H1 (cell line): ENCODE measurements at regions not wholly inside any gene's neighbourhood (a gene's known extent, or its start where the extent isn't known, plus 50 kb on each side); places are given as distances from the start of the nearest gene placed in this dataset.

Experiments
- CHD7 ChIP-seq: fragments of 300-600 bp; sonication (generic); IDR thresholded peaks from 2 replicates; pipeline ENCODE4 v1.7.1; 2012; ENCODE audit warnings: low read length, moderate library complexity, mild to moderate bottlenecking, inconsistent platforms; ENCODE audit not compliant: insufficient replicate concordance

- no peak for TF ChIP-seq CHD7
Measured at GRCh38 chr4:136865526-136865925, 666.8 kb downstream of the PCDH18 start (continued).
